ENCODE measurements at regions not wholly inside any gene's neighbourhood (a gene's known extent, or its start where the extent isn't known, plus 50 kb on each side); places are given as distances from the start of the nearest gene placed in this dataset.

GRCh38 chr7:26594553-26594952, 269.8 kb downstream of the SKAP2 start:
- Histone ChIP-seq H3K27ac (no peak overlapping the region), H3K36me3 (no peaks in the 10 kb centered on the region), H3K9me3 (no peaks in the 10 kb centered on the region), H3K27me3 (peaks cover 0 to 6% (median 0%) of the 10 kb centered on the region in 3 donors), H3K4me3 (no peak overlapping the region), H3K4me1 (peaks cover 0 to 16% (median 4%) of the 10 kb centered on the region in 4 donors)
- no peak for TF ChIP-seq EP300 (IDR thresholded peaks at IDR 0.05)
- no peak for TF ChIP-seq POLR2AphosphoS5 (IDR thresholded peaks at IDR 0.05)
- no peak for TF ChIP-seq POLR2A (IDR thresholded peaks at IDR 0.05)
- TF ChIP-seq CTCF (IDR thresholded peaks at IDR 0.05) = no peak
- WGBS, 5 donors = 55 to 73% (median 65%) methylated on average over 6 of the region's 6 CpGs
- intact Hi-C loops (cut with DNase I; ENCODE audit: low total_unique reads) = no loop called here
- peak in 1 of 2 donors; percentile 32 for DNase-seq

- WGBS, 5 donors = 61 to 81% (median 68%) methylated on average over 2 of the region's 2 CpGs
- no peak for DNase-seq
- Histone ChIP-seq H3K4me1 (peaks cover 0 to 8% (median 1%) of the 10 kb centered on the region in 4 donors), H3K36me3 (no peaks in the 10 kb centered on the region), H3K27me3 (no peaks in the 10 kb centered on the region), H3K27ac (no peak overlapping the region), H3K4me3 (no peak overlapping the region), H3K9me3 (no peaks in the 10 kb centered on the region)
- intact Hi-C loops (cut with DNase I; ENCODE audit: low total_unique reads) = no loop called here
- TF ChIP-seq EP300 (IDR thresholded peaks at IDR 0.05) (no peak), CTCF (IDR thresholded peaks at IDR 0.05) (no peak), POLR2A (IDR thresholded peaks at IDR 0.05) (no peak), POLR2AphosphoS5 (IDR thresholded peaks at IDR 0.05) (no peak)
Observed at GRCh38 chr7:26598867-26599266, 265.5 kb downstream of the SKAP2 start.

GRCh38 chr7:26599982-26600381, 264.4 kb downstream of the SKAP2 start:
- intact Hi-C loops (cut with DNase I; ENCODE audit: low total_unique reads) = no loop called here
- 87 to 92% (median 89%) methylated on average over 7 of the region's 7 CpGs for WGBS, 5 donors
- no peak for TF ChIP-seq CTCF (IDR thresholded peaks at IDR 0.05)
- TF ChIP-seq POLR2AphosphoS5 (IDR thresholded peaks at IDR 0.05) = no peak
- no peak for TF ChIP-seq EP300 (IDR thresholded peaks at IDR 0.05)
- no peak for TF ChIP-seq POLR2A (IDR thresholded peaks at IDR 0.05)
- DNase-seq = no peak
- Histone ChIP-seq H3K4me3 (no peak overlapping the region), H3K27ac (no peak overlapping the region), H3K36me3 (no peaks in the 10 kb centered on the region), H3K27me3 (no peaks in the 10 kb centered on the region), H3K4me1 (no peaks in the 10 kb centered on the region), H3K9me3 (no peaks in the 10 kb centered on the region)

GRCh38 chr7:26600411-26600810, 264.0 kb downstream of the SKAP2 start:
- Histone ChIP-seq H3K27ac (no peak overlapping the region), H3K4me1 (no peaks in the 10 kb centered on the region), H3K4me3 (no peak overlapping the region), H3K27me3 (no peaks in the 10 kb centered on the region), H3K9me3 (no peaks in the 10 kb centered on the region), H3K36me3 (no peaks in the 10 kb centered on the region)
- no peak for DNase-seq
- intact Hi-C loops (cut with DNase I; ENCODE audit: low total_unique reads) = no loop called here
- WGBS, 5 donors = 73 to 95% (median 79%) methylated on average over 3 of the region's 3 CpGs
- TF ChIP-seq CTCF (IDR thresholded peaks at IDR 0.05) = no peak

GRCh38 chr7:26603631-26604030, 260.8 kb downstream of the SKAP2 start:
- TF ChIP-seq POLR2A (IDR thresholded peaks at IDR 0.05) = no peak
- no peak for TF ChIP-seq CTCF (IDR thresholded peaks at IDR 0.05)
- no peaks in the 10 kb centered on the region for H3K27me3 ChIP-seq
- H3K36me3 ChIP-seq = no peaks in the 10 kb centered on the region
- H3K27ac ChIP-seq = no peak overlapping the region
- intact Hi-C loops (cut with DNase I; ENCODE audit: low total_unique reads) = no loop called here
- H3K9me3 ChIP-seq = no peaks in the 10 kb centered on the region
- H3K4me1 ChIP-seq = no peaks in the 10 kb centered on the region
- no peak for DNase-seq
- H3K4me3 ChIP-seq = no peak overlapping the region

Measured in stomach (tissue), 8 donors.